Stomach (tissue), 8 donors: ENCODE measurements at regions not wholly inside any gene's neighbourhood (a gene's known extent, or its start where the extent isn't known, plus 50 kb on each side); places are given as distances from the start of the nearest gene placed in this dataset.
"Not testable (repeated sequence)": the region's sequence is repeated elsewhere in the genome, so short reads cannot be mapped to it uniquely, and the experiment has no call there.

Source experiments
- DNase-seq, 2 donors: peaks; one replicate each; pipeline versions ENCODE4 v3.0.0 to v3.0.0-alpha.2; 2013 to 2019
- H3K27ac ChIP-seq, 5 donors: fragments of 200-600 bp in 4 of 5; sonication (generic) in 4 of 5; one replicate each; pipeline ENCODE4 v1.5.1; 2013 to 2019; ENCODE audit warnings: mild to moderate bottlenecking in 1 of 5, moderate library complexity in 1 of 5
- H3K27me3 ChIP-seq, 3 donors: fragments of 200-600 bp; sonication (generic); one replicate each; pipeline ENCODE4 v1.5.1; 2017 to 2019; ENCODE audit warnings: mixed run types in 1 of 3
- H3K36me3 ChIP-seq, 4 donors: fragments of 200-600 bp; sonication (generic); 1 replicate in 3 of 4; 2 replicates in 1 of 4; pipeline ENCODE4 v1.5.1; 2016 to 2019
- H3K4me1 ChIP-seq, 4 donors: fragments of 200-600 bp; sonication (generic); one replicate each; pipeline ENCODE4 v1.5.1; 2016 to 2019
- H3K4me3 ChIP-seq, 4 donors: fragments of 200-600 bp; sonication (generic) in 3 of 4; one replicate each; pipeline ENCODE4 v1.5.1; 2016 to 2019; ENCODE audit warnings: mild to moderate bottlenecking in 1 of 4
- H3K9me3 ChIP-seq, 4 donors: fragments of 200-600 bp; sonication (generic); one replicate each; pipeline ENCODE4 v1.5.1; 2016 to 2019
- CTCF ChIP-seq, 7 experiments: fragments of 450-650 bp in 4 of 7; fragments of 200-600 bp in 3 of 7; sonication (generic) in 3 of 7; IDR thresholded peaks; one replicate each; pipeline ENCODE4 v1.5.1; 2016 to 2019; ENCODE audit warnings: antibody characterized with exemption in 7 of 7, control low read depth in 2 of 7, mild to moderate bottlenecking in 1 of 7
- EP300 ChIP-seq: sonication (generic); formaldehyde crosslinking; IDR thresholded peaks from one replicate; pipeline ENCODE4 v1.6.1; 2017; ENCODE audit warnings: antibody characterized with exemption
- POLR2A ChIP-seq, 4 donors: fragments of 450-650 bp; IDR thresholded peaks; one replicate each; pipeline ENCODE4 v1.6.1; 2016; ENCODE audit warnings: antibody characterized with exemption in 4 of 4, control low read depth in 2 of 4, mild to moderate bottlenecking in 1 of 4, moderate library complexity in 1 of 4
- POLR2AphosphoS5 ChIP-seq, 3 donors: sonication (generic); formaldehyde crosslinking; IDR thresholded peaks; one replicate each; pipeline ENCODE4 v1.6.1; 2016; ENCODE audit warnings: antibody characterized with exemption in 3 of 3
- WGBS, 5 donors: extraction: QIAGEN DNeasy Blood & Tissue Kit in 3 of 5; methylation state at CpG; one replicate each; pipeline versions ENCODE4 v1.1.5 to v1.1.7; 2013 to 2018; 5-methylcytosine and 5-hydroxymethylcytosine counted together
- intact Hi-C: fragments of 100-400 bp; cut with DNase I; formaldehyde crosslinking; loops from one replicate; pipeline ENCODE4 v1.15.1; 2023; ENCODE audit warnings: low total_unique reads
- donor health status: healthy with polysubstance abuse.
- donor health status: Bipolar disorder and iron deficiency.
- donor health status: healthy.

GRCh38 chr20:47907031-47907675 lies 121.9 kb upstream of the SULF2 start:
- H3K27ac ChIP-seq = no peak overlapping the region
- no peaks in the 10 kb centered on the region for H3K36me3 ChIP-seq
- H3K9me3 ChIP-seq = no peaks in the 10 kb centered on the region
- no peak for TF ChIP-seq CTCF (IDR thresholded peaks at IDR 0.05)
- H3K4me1 ChIP-seq = no peaks in the 10 kb centered on the region
- peaks cover 0 to 42% (median 0%) of the 10 kb centered on the region in 3 donors for H3K27me3 ChIP-seq
- DNase-seq = peak in 1 of 2 donors; percentile 19
- intact Hi-C loops = no loop called here
- WGBS, 5 donors = 68 to 79% (median 75%) methylated on average over 8 to 13 of the region's 13 CpGs
- no peak overlapping the region for H3K4me3 ChIP-seq

GRCh38 chr20:47906348-47906660 lies 121.0 kb upstream of the SULF2 start:
- Histone ChIP-seq H3K36me3 (no peaks in the 10 kb centered on the region), H3K4me1 (no peaks in the 10 kb centered on the region)
- WGBS, 5 donors = 65 to 76% (median 73%) methylated on average over 12 of the region's 12 CpGs

GRCh38 chr20:47905628-47906347 lies 120.5 kb upstream of the SULF2 start:
- intact Hi-C loops = no loop called here
- TF ChIP-seq POLR2AphosphoS5 (IDR thresholded peaks at IDR 0.05) (no peak), POLR2A (IDR thresholded peaks at IDR 0.05) (no peak), EP300 (no peak), CTCF (IDR thresholded peaks at IDR 0.05) (no peak)
- H3K4me1 ChIP-seq = no peaks in the 10 kb centered on the region
- no peak overlapping the region for H3K27ac ChIP-seq
- no peak overlapping the region for H3K4me3 ChIP-seq
- no peaks in the 10 kb centered on the region for H3K36me3 ChIP-seq
- H3K27me3 ChIP-seq = peaks cover 0 to 34% (median 0%) of the 10 kb centered on the region in 3 donors
- DNase-seq = no peak
- no peaks in the 10 kb centered on the region for H3K9me3 ChIP-seq
- WGBS, 5 donors = 77 to 82% (median 80%) methylated on average over 18 of the region's 18 CpGs

More at GRCh38 chr20:47906348-47906660, 121.0 kb upstream of the SULF2 start:
- H3K4me3 ChIP-seq = no peak overlapping the region
- no peaks in the 10 kb centered on the region for H3K9me3 ChIP-seq
- intact Hi-C loops = no loop called here
- peaks cover 0 to 34% (median 0%) of the 10 kb centered on the region in 3 donors for H3K27me3 ChIP-seq
- TF ChIP-seq POLR2A (IDR thresholded peaks at IDR 0.05) (no peak), EP300 (no peak), POLR2AphosphoS5 (IDR thresholded peaks at IDR 0.05) (no peak), CTCF (IDR thresholded peaks at IDR 0.05) (no peak)
- H3K27ac ChIP-seq = no peak overlapping the region
- DNase-seq = no peak

- intact Hi-C loops, H3K4me1 ChIP-seq: not testable (repeated sequence)
- 19 to 56% (median 38%) methylated on average over 1 to 3 of the region's 3 CpGs for WGBS, 5 donors
Measured at GRCh38 chr20:47903009-47903408, 117.7 kb upstream of the SULF2 start.

GRCh38 chr20:47899313-47899712 lies 114.0 kb upstream of the SULF2 start:
- H3K27ac ChIP-seq, H3K4me1 ChIP-seq, H3K36me3 ChIP-seq, H3K27me3 ChIP-seq, H3K9me3 ChIP-seq, DNase-seq, H3K4me3 ChIP-seq: not testable (repeated sequence)
- intact Hi-C loops = loop anchor here (10.0 kb wide), 1 partner anchor 85 kb away; no protein-coding TSS in a partner anchor
- no CpG with 5 or more reads among the region's 7 CpGs for WGBS, 5 donors

More at GRCh38 chr20:47903009-47903408, 117.7 kb upstream of the SULF2 start:
- not testable (repeated sequence) for H3K27ac ChIP-seq, H3K9me3 ChIP-seq, H3K36me3 ChIP-seq, H3K4me3 ChIP-seq, DNase-seq
- H3K27me3 ChIP-seq = peaks cover 0 to 15% (median 0%) of the 10 kb centered on the region in 3 donors
